A172 (cell line): ENCODE measurements at regions not wholly inside any gene's neighbourhood (a gene's known extent, or its start where the extent isn't known, plus 50 kb on each side); places are given as distances from the start of the nearest gene placed in this dataset.
"Not testable (repeated sequence)": the region's sequence is repeated elsewhere in the genome, so short reads cannot be mapped to it uniquely, and the experiment has no call there.

Experiments used
- DNase-seq: peaks from one replicate; pipeline ENCODE4 v3.0.0-alpha.2; 2015; ENCODE audit warnings: low spot score

DNA sequence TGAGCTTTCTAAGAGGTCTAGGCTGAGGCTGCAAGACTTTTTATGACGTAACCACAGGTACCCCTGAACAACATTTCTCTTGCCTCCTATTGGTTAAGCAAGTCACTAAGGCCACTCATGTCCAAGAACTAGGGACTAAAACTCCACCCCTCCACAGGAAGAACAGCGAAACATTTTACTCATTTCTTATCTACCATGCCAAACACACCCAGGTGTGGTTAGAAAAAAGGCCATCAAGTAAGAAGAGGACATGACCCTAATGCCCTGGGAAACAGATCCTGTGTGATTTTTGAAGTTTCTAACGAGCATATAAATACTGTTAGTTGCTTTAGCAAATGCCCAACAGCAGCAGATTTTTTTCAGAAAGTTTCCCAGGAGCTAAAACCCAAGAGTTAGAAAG, 282.4 kb upstream of the DYNLRB2 start:
- DNase-seq, result no peak

DNA sequence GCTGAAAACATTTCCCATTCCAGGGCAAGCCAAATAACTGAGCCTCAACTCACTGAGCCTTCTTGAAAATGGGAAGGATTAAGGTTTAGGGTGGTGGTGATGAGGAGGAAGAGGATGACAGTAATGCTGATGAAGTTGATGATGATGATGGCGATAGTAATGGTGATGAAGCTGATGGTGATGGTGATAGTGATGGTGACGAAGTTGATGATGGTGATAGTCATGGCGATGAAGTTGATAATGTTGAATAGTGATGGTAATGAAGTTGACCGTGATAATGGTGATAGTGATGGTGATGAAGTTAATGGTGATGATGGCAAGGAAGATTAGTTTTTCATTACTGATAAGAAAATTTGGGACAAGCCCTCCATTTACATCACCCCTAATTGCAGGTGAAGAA, 285.8 kb upstream of the DYNLRB2 start:
- DNase-seq, result no peak

GRCh38 chr16:80253741-80254140, 287.1 kb upstream of the DYNLRB2 start:
- no peak for DNase-seq

DNA sequence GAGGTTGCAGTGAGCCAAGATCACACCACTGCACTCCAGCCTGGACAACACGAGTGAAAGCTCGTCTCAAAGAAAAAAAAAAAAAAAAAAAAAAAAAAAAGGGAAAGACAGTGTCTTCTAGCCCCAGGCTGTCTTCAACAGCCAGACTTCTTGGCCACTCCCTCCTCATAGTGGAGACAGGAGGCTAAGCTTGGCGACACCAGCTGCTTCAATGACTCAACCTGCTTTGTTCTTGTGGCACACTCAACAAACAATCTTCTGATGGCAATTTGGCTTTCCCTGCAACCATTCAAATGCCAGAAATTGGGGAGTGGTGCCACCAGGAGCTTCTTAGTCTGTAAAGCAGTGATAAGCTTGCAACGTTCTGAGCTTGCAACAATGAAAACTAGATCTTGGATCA, 290.4 kb upstream of the DYNLRB2 start:
- peak; percentile 27 for DNase-seq

DNA sequence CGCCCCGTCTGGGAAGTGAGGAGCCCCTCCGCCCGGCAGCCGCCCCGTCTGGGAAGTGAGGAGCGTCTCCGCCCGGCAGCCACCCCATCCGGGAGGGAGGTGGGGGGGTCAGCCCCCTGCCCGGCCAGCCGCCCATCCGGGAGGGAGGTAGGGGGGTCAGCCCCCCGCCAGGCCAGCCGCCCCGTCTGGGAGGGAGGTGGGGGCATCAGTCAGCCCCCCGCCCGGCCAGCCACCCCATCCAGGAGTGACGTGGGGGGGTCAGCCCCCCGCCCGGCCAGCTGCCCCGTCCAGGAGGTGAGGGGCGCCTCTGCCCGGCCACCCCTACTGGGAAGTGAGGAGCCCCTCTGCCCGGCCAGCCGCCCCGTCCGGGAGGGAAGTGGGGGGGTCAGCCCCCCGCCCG, 297.5 kb upstream of the DYNLRB2 start:
- DNase-seq, result not testable (repeated sequence)

DNA sequence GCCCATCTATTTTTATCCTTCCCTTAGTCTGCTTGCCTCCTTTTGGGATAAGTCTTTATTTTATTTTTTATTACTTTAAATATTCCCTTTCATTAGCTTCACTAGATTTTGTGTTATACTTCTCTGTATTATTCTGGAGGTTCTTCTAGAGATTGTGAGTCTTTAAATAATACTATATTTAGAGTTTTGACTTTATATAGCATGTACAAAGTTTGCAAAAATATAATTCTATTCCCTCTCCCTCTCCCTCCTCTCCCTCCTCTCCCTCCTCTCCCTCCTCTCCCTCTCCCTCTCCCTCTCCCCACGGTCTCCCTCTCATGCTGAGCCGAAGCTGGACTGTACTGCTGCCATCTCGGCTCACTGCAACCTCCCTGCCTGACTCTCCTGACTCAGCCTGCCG, 298.5 kb upstream of the DYNLRB2 start:
- not testable (repeated sequence) for DNase-seq

- DNase-seq, result peak; percentile 28
Observed at GRCh38 chr16:80233097-80233835, 307.5 kb upstream of the DYNLRB2 start.

DNA sequence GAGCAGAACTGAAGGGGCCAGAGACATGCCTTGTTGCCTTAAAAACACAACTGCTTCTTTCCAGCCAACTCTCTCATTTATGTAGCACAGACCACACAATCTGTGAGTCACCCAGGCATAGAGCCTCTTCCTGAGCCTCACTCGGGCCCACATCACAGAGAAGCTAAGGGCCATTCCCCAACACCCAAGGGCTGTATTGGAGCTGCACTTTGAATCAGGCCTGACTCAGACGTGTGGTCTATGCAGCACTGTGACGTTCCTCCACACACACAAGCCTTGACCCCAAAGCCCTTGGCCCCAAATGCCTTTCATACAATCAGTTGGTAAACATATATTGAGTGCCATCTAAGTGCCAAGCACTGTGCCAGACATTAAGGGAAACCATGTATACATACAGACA, 308.9 kb upstream of the DYNLRB2 start:
- peak; percentile 64 for DNase-seq

- DNase-seq, result no peak
Observed at GRCh38 chr16:80231121-80231520, 309.7 kb upstream of the DYNLRB2 start.

GRCh38 chr16:80230328-80231120, 310.3 kb upstream of the DYNLRB2 start:
- DNase-seq, result no peak

- no peak for DNase-seq
Observed at GRCh38 chr16:80226499-80226898, 314.3 kb upstream of the DYNLRB2 start.

GRCh38 chr16:80210787-80211186, 330.0 kb upstream of the DYNLRB2 start:
- no peak for DNase-seq

DNA sequence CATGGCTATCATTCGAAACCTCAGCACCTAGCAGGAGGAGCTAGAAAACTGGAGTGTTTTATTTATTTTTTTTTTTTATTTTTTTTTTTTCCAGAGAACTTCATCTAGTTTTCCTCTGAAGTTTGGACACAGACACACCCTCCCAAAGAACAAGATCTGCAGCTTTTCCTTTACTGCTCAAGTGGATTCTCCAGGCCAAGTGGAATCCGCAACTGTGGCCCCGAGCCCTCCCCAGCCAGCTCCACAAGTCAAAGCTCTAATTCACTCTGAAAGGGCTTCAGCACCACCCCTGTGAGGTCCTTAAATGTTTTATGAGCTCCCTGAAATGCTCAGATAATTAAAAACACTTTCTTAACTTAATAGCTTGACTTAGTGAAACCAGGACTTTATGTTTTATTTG, 332.1 kb upstream of the DYNLRB2 start:
- DNase-seq, result no peak

DNA sequence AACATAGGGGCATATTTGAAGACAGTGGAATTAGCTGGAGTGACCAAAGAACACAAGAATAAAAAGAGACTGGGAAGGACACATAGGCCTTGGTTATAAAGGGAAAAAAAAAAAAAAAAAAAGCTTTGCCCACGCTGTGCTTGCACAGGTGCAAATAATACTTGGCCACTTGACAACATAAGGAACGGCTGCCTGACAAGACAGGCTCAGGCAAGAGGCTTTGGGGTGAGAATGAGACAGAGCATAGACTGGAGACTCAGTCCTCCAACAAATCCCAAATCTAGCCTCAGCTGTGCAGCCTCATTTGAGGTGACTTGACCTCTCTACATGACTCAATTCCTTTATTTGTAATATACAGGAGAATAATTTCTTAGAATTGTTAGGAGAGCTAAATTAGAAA, 332.8 kb upstream of the DYNLRB2 start:
- no peak for DNase-seq

DNA sequence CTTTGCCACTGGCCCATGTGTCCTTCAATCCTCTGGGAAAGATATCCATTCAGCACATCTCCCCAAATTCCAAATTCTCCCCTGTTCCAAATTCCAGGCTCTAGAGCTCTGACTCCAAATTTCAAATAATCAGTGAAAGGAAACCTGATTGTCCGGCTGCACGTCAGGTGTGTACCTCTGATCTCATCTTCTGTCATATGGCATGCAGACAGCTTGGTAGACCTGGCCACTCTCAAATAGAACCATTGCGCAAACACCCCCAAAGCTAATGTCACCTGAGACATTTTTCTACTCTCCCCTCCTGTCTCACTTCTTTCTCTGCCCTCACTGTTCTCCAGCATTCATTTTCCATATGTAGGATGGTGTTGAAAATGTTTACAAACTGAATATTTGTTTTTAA, 337.0 kb upstream of the DYNLRB2 start:
- DNase-seq, result no peak

DNA sequence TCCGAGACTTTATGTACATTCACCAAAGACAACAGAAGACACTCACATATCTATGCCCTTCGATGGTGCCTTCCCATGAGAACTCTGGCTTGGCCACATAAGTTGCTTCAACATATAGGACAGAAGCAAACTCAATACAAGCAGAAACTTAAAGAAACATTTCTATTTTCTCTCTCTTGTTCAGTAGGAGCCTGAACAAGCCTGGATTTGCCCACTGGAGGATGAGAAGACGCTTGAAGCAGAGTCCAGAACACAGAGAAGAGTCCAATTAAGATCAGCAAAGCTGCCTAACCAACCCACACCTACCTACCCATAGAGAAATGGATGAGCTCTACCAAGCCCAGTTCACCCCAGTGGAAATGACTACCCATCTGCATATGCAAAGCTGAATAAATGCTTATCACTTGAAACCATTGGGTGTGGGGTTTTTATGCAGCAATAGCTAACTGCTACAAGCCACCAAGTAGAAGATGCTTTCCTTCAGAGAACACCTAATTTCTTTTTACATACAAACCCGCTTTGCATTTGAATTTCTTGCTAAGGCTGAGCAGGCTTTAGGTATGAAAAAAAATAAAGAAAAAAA, 337.9 kb upstream of the DYNLRB2 start:
- DNase-seq, result no peak

- DNase-seq, result no peak
Observed at GRCh38 chr16:80200079-80200478, 340.7 kb upstream of the DYNLRB2 start.

GRCh38 chr16:80199614-80200013, 341.2 kb upstream of the DYNLRB2 start:
- DNase-seq, result no peak

- no peak for DNase-seq
Observed at GRCh38 chr16:80198311-80199299, 342.2 kb upstream of the DYNLRB2 start.

DNA sequence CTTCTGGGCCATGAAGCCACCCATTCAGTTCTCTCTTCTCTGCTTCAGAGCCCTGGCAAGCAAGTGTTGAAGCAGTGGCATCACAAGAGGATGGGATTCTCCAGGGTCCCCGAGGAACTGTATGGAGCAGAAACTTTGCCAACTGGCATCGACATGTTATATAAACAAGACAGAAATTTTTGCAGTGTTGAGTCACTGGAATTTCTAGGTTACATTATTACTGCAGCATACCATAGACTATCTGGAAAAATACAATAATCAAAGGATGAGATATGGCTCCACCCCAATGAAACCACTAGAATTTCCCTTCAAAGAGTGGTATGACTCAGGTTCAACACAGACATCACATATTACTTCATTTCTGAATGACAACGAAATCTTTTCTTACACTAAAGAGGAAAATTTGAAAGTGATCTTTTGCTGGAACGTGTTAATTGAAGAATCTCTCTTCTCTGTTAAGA, 343.0 kb upstream of the DYNLRB2 start:
- DNase-seq, result peak; percentile 95

GRCh38 chr16:80191928-80192327, 348.9 kb upstream of the DYNLRB2 start:
- no peak for DNase-seq
